K562 (cell line): ENCODE measurements at regions not wholly inside any gene's neighbourhood (a gene's known extent, or its start where the extent isn't known, plus 50 kb on each side); places are given as distances from the start of the nearest gene placed in this dataset.

ENCODE experiments used
- CHD2 ChIP-seq: IDR thresholded peaks from 2 replicates; pipeline ENCODE4 v1.6.1; 2011; ENCODE audit warnings: low read depth, low read length
- CTCF ChIP-seq, 3 experiments: IDR thresholded peaks in 2 of 3; conservative IDR thresholded peaks in 1 of 3; 2 replicates each; pipeline ENCODE4 v1.5.1; 2011 to 2012; ENCODE audit warnings: low read length in 3 of 3, mild to moderate bottlenecking in 3 of 3, control low read depth in 2 of 3, improper control_type of control experiment in 1 of 3, inconsistent platforms in 1 of 3, low read depth in 1 of 3, mixed read lengths in 1 of 3, moderate library complexity in 1 of 3; ENCODE audit not compliant: insufficient read depth in 2 of 3
- NCOA1 ChIP-seq: fragments of 450-650 bp; IDR thresholded peaks from 2 replicates; pipeline ENCODE4 v1.6.1; 2016; ENCODE audit warnings: low read depth
- PML ChIP-seq: IDR thresholded peaks from 2 replicates; pipeline ENCODE4 v1.6.1; 2012; ENCODE audit warnings: low read length, inconsistent platforms
- POLR2A ChIP-seq: fragments of 450-650 bp; conservative IDR thresholded peaks from 2 replicates; pipeline ENCODE4 v1.6.1; 2016
- SREBF1 ChIP-seq: fragments of 150-350 bp; IDR thresholded peaks from 2 replicates; pipeline ENCODE4 v1.6.1; 2014; ENCODE audit warnings: antibody characterized with exemption, low read depth, low read length, borderline replicate concordance
- TAF1 ChIP-seq: IDR thresholded peaks from 2 replicates; pipeline ENCODE4 v1.6.1; 2011; ENCODE audit warnings: mild to moderate bottlenecking, low read length, moderate library complexity; ENCODE audit not compliant: insufficient read depth, control insufficient read depth, severe bottlenecking; ENCODE audit errors: extremely low read depth
- ZBTB8A ChIP-seq: fragments of 450-650 bp; IDR thresholded peaks from 2 replicates; pipeline ENCODE4 v1.6.1; 2018; ENCODE audit warnings: mild to moderate bottlenecking, moderate library complexity; ENCODE audit not compliant: partially characterized antibody
- ZNF253 ChIP-seq: fragments of 250-450 bp; sonication (Bioruptor Pico); conservative IDR thresholded peaks from 2 replicates; pipeline ENCODE4 v1.6.1; 2021; ENCODE audit warnings: mild to moderate bottlenecking

GRCh38 chr9:88751781-88752180 is 216.8 kb downstream of the NXNL2 start:
- TF ChIP-seq PML: no peak
- no peak for TF ChIP-seq CTCF (IDR thresholded peaks at IDR 0.05 in 2 of 3, conservative IDR thresholded peaks at IDR 0.05 in 1 of 3; ENCODE audit: insufficient read depth in 2 of 3, low read depth in 1 of 3, low read length in 3 of 3)
- TF ChIP-seq SREBF1: no peak
- TF ChIP-seq CHD2: no peak
- TF ChIP-seq ZNF253 (CRISPR knock-in tag): no peak
- TF ChIP-seq ZBTB8A: no peak
- no peak for TF ChIP-seq TAF1
- no peak for TF ChIP-seq NCOA1
- no peak for TF ChIP-seq POLR2A
